PC-9 (cell line): ENCODE measurements at regions not wholly inside any gene's neighbourhood (a gene's known extent, or its start where the extent isn't known, plus 50 kb on each side); places are given as distances from the start of the nearest gene placed in this dataset.

ENCODE experiments used
- EZH2 ChIP-seq: fragments of 200-600 bp; sonication (generic); IDR thresholded peaks from 2 replicates; pipeline ENCODE4 v1.8.0; 2017; ENCODE audit warnings: antibody characterized with exemption, low read depth
- TF ChIP-seq, protein P1 (sequence below): fragments of 200-600 bp; sonication (generic); conservative IDR thresholded peaks from 2 replicates; pipeline ENCODE4 v1.6.1; 2017; ENCODE audit warnings: mixed run types, antibody characterized with exemption, mild to moderate bottlenecking, moderate library complexity

DNA sequence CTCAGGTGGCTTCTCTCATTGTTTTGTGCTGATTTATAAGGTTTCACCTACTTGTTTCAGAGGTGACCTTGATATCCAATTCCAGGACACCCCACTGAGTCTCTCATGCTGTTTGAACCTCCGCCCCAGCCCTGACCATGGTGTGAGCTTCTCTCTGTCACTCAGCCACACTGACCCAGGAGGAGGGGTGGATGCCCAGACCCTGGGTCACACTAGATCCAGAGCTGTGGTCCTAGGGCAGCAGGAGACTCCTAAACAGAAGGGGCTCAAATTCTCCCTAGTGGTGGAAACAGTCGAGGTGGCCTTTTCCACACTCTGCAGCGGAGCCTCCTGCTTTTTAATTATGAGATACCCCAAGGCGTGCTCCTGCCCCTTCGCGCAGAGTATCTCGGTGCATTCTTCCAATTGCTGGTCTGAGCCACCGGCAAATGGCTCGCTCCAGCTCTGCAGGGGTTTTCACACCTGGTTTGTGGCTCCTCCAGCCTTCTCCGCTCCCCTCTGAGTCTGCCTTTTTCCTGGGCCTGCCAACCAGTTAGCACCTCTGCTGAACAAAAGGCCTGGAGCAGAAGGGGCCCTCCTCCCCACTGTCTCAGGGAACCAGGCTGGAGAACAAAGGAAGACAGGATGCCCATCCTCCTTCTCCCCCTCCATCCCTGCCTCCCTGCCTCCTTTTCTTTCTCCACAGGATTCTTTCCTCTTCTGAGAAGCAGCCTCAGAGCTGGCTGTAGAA lies 147.3 kb upstream of the SPRED2 start:
- TF ChIP-seq, protein P1, sequence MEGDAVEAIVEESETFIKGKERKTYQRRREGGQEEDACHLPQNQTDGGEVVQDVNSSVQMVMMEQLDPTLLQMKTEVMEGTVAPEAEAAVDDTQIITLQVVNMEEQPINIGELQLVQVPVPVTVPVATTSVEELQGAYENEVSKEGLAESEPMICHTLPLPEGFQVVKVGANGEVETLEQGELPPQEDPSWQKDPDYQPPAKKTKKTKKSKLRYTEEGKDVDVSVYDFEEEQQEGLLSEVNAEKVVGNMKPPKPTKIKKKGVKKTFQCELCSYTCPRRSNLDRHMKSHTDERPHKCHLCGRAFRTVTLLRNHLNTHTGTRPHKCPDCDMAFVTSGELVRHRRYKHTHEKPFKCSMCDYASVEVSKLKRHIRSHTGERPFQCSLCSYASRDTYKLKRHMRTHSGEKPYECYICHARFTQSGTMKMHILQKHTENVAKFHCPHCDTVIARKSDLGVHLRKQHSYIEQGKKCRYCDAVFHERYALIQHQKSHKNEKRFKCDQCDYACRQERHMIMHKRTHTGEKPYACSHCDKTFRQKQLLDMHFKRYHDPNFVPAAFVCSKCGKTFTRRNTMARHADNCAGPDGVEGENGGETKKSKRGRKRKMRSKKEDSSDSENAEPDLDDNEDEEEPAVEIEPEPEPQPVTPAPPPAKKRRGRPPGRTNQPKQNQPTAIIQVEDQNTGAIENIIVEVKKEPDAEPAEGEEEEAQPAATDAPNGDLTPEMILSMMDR: no peak
- TF ChIP-seq EZH2: no peak
